SK-N-SH (cell line): ENCODE measurements at regions not wholly inside any gene's neighbourhood (a gene's known extent, or its start where the extent isn't known, plus 50 kb on each side); places are given as distances from the start of the nearest gene placed in this dataset.
A peak's percentile ranks its signal among the peaks of the same experiment; 100 is the strongest.

ENCODE experiments used
- CTCF ChIA-PET: fragments of 300-600, 350-600 bp; formaldehyde crosslinking; extraction: SDS; loops from one replicate; lab custom pipeline; 2021; lab: Yijun Ruan, JAX
- POLR2A ChIA-PET: fragments of 350-600 bp; sonication (Branson Sonifier 250); formaldehyde crosslinking; extraction: SDS; loops from one replicate; lab custom pipeline; 2020; ENCODE audit warnings: antibody characterized with exemption, inconsistent platforms; lab: Yijun Ruan, JAX
- DNase-seq: peaks from one replicate; pipeline ENCODE4 v3.0.0; 2012
- H2AFZ ChIP-seq: fragments of 200-600 bp; sonication (generic); 2 replicates; pipeline ENCODE4 v1.8.1; 2016; ENCODE audit warnings: antibody characterized with exemption, mild to moderate bottlenecking, low read depth
- H3F3A ChIP-seq: fragments of 200-600 bp; sonication (generic); replicated peaks from 2 replicates; pipeline ENCODE3; 2016; ENCODE audit warnings: antibody characterized with exemption, mild to moderate bottlenecking; ENCODE audit not compliant: insufficient read depth
- H3K27ac ChIP-seq, 2 experiments: fragments of 200-500 bp in 1 of 2; fragments of 200-600 bp in 1 of 2; sonication (Bioruptor generic) in 1 of 2; sonication (generic), shearing (Covaris generic) in 1 of 2; 2 replicates each; pipeline versions ENCODE4 v1.5.1 to v1.6.1; 2014 to 2016; ENCODE audit warnings: low read depth in 2 of 2, inconsistent platforms in 1 of 2, low read length in 1 of 2, mild to moderate bottlenecking in 1 of 2, mixed read lengths in 1 of 2
- H3K27me3 ChIP-seq: fragments of 200-600 bp; sonication (generic), shearing (Covaris generic); 2 replicates; pipeline ENCODE4 v1.6.1; 2016; ENCODE audit warnings: mixed run types; ENCODE audit not compliant: insufficient read depth
- H3K36me3 ChIP-seq, 2 experiments: fragments of 200-500 bp in 1 of 2; fragments of 200-600 bp in 1 of 2; sonication (Bioruptor generic) in 1 of 2; sonication (generic) in 1 of 2; replicated peaks in 1 of 2; 2 replicates each; pipeline versions ENCODE3 to v1.5.1; 2014 to 2016; ENCODE audit warnings: low read length in 1 of 2, mild to moderate bottlenecking in 1 of 2; ENCODE audit not compliant: insufficient read depth in 2 of 2, control insufficient read depth in 1 of 2
- H3K4me1 ChIP-seq, 2 experiments: fragments of 200-500 bp in 1 of 2; fragments of 200-600 bp in 1 of 2; sonication (Bioruptor generic) in 1 of 2; sonication (generic), shearing (Covaris generic) in 1 of 2; 2 replicates each; pipeline versions ENCODE4 v1.5.1 to v1.6.1; 2014 to 2016; ENCODE audit warnings: low read depth in 1 of 2, low read length in 1 of 2, mixed run types in 1 of 2; ENCODE audit not compliant: insufficient read depth in 2 of 2, control insufficient read depth in 1 of 2
- H3K4me2 ChIP-seq: fragments of 200-600 bp; sonication (generic), shearing (Covaris generic); 2 replicates; pipeline ENCODE4 v1.6.1; 2017; ENCODE audit warnings: mixed run types
- H3K4me3 ChIP-seq, 2 experiments: fragments of 200-500 bp in 1 of 2; fragments of 200-600 bp in 1 of 2; sonication (Bioruptor generic) in 1 of 2; sonication (generic), shearing (Covaris generic) in 1 of 2; 2 replicates each; pipeline versions ENCODE4 v1.5.1 to v1.8.1; 2014 to 2016; ENCODE audit warnings: low read depth in 2 of 2, inconsistent platforms in 1 of 2, low read length in 1 of 2, mild to moderate bottlenecking in 1 of 2, mixed read lengths in 1 of 2, moderate library complexity in 1 of 2
- H3K79me2 ChIP-seq: fragments of 200-600 bp; sonication (generic); 2 replicates; pipeline ENCODE4 v1.8.1; 2017; ENCODE audit warnings: mild to moderate bottlenecking; ENCODE audit not compliant: insufficient read depth
- H3K9ac ChIP-seq: fragments of 200-600 bp; sonication (generic); 2 replicates; pipeline ENCODE4 v1.6.1; 2017; ENCODE audit warnings: mixed run types
- H3K9me2 ChIP-seq: fragments of 200-600 bp; sonication (generic); 2 replicates; pipeline ENCODE4 v1.6.1; 2017; ENCODE audit warnings: mixed run types
- H3K9me3 ChIP-seq: fragments of 200-600 bp; sonication (generic); 2 replicates; pipeline ENCODE4 v1.6.1; 2017; ENCODE audit warnings: mixed run types, mild to moderate bottlenecking, moderate library complexity
- H4K20me1 ChIP-seq: fragments of 200-600 bp; sonication (generic); 2 replicates; pipeline ENCODE4 v1.6.1; 2017; ENCODE audit warnings: mild to moderate bottlenecking, mixed run types; ENCODE audit not compliant: insufficient read depth
- FOSL2 ChIP-seq: IDR thresholded peaks from 2 replicates; pipeline ENCODE4 v1.4.0; 2012; ENCODE audit warnings: low read depth, mild to moderate bottlenecking, moderate library complexity, borderline replicate concordance
- FOXM1 ChIP-seq: IDR thresholded peaks from 2 replicates; pipeline ENCODE4 v1.4.0; 2012; ENCODE audit warnings: low read depth, mild to moderate bottlenecking
- JUND ChIP-seq: IDR thresholded peaks from 2 replicates; pipeline ENCODE4 v1.4.0; 2012
- RAD21 ChIP-seq: IDR thresholded peaks from 2 replicates; pipeline ENCODE4 v1.6.1; 2012; ENCODE audit warnings: mild to moderate bottlenecking, low read length
- RXRA ChIP-seq: IDR thresholded peaks from 2 replicates; pipeline ENCODE4 v1.4.0; 2012; ENCODE audit warnings: low read depth, mild to moderate bottlenecking, borderline replicate concordance
- SMC3 ChIP-seq: IDR thresholded peaks from 2 replicates; pipeline ENCODE4 v1.6.1; 2012; ENCODE audit warnings: low read depth, low read length, improper control_type of control experiment
- TAF1 ChIP-seq: IDR thresholded peaks from 2 replicates; pipeline ENCODE4 v1.6.1; 2012; ENCODE audit warnings: low read depth, mild to moderate bottlenecking, low read length, moderate library complexity, borderline replicate concordance
- TEAD4 ChIP-seq: IDR thresholded peaks from 2 replicates; pipeline ENCODE4 v1.4.0; 2012; ENCODE audit warnings: mild to moderate bottlenecking, borderline replicate concordance; ENCODE audit not compliant: insufficient read depth
- WGBS: methylation state at CpG from one replicate; pipeline ENCODE4 v1.1.6; 2017; ENCODE audit warnings: low lambda C conversion rate; 5-methylcytosine and 5-hydroxymethylcytosine counted together
- TF ChIP-seq, protein P1 (sequence below): fragments of 150-350 bp; IDR thresholded peaks from 2 replicates; pipeline ENCODE4 v1.6.1; 2017; ENCODE audit warnings: antibody characterized with exemption, low read length, low read depth, borderline replicate concordance
- TF ChIP-seq, protein P2 (sequence below): fragments of 200-600 bp; sonication (generic); IDR thresholded peaks from 2 replicates; pipeline ENCODE4 v1.6.1; 2017; ENCODE audit warnings: antibody characterized with exemption, mild to moderate bottlenecking, moderate library complexity
- TF ChIP-seq, protein P3 (sequence below): IDR thresholded peaks from 2 replicates; pipeline ENCODE4; 2012

DNA sequence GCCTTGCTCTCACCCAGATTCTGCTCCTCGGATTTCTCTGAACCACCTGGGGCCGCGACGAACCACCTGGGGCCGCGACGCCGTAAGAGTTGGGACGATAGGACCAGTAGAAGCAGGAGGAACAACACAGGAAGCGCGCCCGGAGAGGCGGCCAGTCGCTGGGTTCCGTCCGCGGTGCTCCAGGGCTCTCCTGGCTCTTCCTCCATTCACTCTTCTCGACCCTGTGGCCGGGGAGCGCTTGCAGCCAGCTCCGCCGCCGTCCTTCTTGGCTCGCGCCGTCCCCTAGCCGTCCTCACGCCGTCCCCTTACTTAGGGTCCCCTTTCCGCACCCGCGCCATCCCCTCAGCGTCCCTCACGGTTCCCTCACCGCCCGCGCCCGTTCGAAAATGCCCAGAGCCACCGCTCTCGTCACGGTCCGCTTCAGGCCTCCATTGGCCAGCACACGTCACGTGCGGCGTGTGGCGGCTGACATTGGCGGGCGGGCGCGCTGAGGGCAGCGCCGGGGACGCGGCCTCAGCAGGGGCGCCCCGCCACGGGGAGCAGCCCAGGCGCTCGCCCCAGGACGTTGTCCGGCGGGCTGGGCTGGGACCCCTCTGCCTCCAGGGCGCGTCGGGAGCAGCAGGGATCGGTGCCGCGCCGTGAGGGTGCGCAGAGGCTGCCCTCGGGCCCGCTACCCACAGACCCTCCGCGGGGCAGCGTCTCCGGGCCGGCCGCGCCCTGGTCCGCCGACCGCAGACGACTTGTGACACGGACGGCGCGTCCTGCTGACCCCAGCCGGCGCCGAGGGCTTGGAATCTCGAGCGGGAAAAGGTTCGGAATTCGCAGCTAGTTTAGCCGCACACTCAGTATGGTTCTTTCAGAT is 53.7 kb upstream of the PTPDC1 start (continued):
- TF ChIP-seq, protein P1, sequence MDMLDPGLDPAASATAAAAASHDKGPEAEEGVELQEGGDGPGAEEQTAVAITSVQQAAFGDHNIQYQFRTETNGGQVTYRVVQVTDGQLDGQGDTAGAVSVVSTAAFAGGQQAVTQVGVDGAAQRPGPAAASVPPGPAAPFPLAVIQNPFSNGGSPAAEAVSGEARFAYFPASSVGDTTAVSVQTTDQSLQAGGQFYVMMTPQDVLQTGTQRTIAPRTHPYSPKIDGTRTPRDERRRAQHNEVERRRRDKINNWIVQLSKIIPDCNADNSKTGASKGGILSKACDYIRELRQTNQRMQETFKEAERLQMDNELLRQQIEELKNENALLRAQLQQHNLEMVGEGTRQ = peak; percentile 93
- no peak for TF ChIP-seq RAD21
- TF ChIP-seq TEAD4 = no peak
- TF ChIP-seq FOXM1 = no peak
- TF ChIP-seq, protein P2, sequence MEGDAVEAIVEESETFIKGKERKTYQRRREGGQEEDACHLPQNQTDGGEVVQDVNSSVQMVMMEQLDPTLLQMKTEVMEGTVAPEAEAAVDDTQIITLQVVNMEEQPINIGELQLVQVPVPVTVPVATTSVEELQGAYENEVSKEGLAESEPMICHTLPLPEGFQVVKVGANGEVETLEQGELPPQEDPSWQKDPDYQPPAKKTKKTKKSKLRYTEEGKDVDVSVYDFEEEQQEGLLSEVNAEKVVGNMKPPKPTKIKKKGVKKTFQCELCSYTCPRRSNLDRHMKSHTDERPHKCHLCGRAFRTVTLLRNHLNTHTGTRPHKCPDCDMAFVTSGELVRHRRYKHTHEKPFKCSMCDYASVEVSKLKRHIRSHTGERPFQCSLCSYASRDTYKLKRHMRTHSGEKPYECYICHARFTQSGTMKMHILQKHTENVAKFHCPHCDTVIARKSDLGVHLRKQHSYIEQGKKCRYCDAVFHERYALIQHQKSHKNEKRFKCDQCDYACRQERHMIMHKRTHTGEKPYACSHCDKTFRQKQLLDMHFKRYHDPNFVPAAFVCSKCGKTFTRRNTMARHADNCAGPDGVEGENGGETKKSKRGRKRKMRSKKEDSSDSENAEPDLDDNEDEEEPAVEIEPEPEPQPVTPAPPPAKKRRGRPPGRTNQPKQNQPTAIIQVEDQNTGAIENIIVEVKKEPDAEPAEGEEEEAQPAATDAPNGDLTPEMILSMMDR = no peak
- TF ChIP-seq RXRA = no peak
- TF ChIP-seq, protein P3, sequence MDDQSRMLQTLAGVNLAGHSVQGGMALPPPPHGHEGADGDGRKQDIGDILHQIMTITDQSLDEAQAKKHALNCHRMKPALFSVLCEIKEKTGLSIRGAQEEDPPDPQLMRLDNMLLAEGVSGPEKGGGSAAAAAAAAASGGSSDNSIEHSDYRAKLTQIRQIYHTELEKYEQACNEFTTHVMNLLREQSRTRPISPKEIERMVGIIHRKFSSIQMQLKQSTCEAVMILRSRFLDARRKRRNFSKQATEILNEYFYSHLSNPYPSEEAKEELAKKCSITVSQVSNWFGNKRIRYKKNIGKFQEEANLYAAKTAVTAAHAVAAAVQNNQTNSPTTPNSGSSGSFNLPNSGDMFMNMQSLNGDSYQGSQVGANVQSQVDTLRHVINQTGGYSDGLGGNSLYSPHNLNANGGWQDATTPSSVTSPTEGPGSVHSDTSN = no peak
- peak; percentile 69; the same call in 1 of the 2 replicates for TF ChIP-seq TAF1
- TF ChIP-seq JUND = no peak

DNA sequence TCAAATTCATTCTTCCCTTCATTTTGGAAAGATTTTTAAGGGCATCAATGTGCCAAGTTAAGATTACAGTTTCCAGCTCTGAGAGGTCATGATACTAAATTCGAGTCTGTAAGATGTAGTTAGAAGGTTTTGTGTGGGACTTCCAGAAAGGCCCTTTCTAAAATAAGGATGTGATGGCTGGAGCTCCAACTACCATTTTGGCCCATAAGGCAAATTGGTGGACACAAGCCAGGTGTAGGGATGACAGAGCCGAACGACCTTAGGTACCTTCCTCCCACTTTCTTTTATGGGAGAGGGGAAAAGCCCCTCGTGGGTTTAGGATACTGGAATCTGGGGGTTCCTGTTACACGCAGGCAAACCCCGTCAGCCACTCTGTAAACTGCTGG is 54.3 kb upstream of the PTPDC1 start:
- WGBS = 20% methylated on average over 6 of the region's 6 CpGs

More for the DNA sequence above, 54.3 kb upstream of the PTPDC1 start:
- TF ChIP-seq, protein P1 = no peak
- no peak for TF ChIP-seq FOSL2
- TF ChIP-seq SMC3 = no peak
- TF ChIP-seq, protein P2 = no peak
- Histone ChIP-seq H3K27ac (peak overlapping the region; percentile 41 to 85; a peak in 3 of 4 replicates), H3K79me2 (peaks cover 30% of the 10 kb centered on the region; the same call in 1 of the 2 replicates), H3K9ac (peak overlapping the region; percentile 86), H2AFZ (peak overlapping the region; percentile 98), H3F3A (no peaks in the 10 kb centered on the region), H3K4me1 (peaks cover 0 to 4% of the 10 kb centered on the region in 2 experiments; a peak in 1 of 4 replicates), H3K4me3 (peak overlapping the region; percentile 87 to 94), H3K27me3 (no peaks in the 10 kb centered on the region), H3K36me3 (no peaks in the 10 kb centered on the region), H3K9me2 (no peaks in the 10 kb centered on the region), H3K4me2 (peak overlapping the region; percentile 90), H3K9me3 (no peaks in the 10 kb centered on the region), H4K20me1 (no peaks in the 10 kb centered on the region)
- CTCF ChIA-PET = interaction anchor here (1.1 to 6.2 kb wide), 3 partner anchors 16 to 183 kb away, joined by 3 to 30 read pairs (median 6); no protein-coding TSS in a partner anchor
- POLR2A ChIA-PET = no interaction called here
- DNase-seq = no peak
